HEK293 (cell line): ENCODE measurements at regions not wholly inside any gene's neighbourhood (a gene's known extent, or its start where the extent isn't known, plus 50 kb on each side); places are given as distances from the start of the nearest gene placed in this dataset.

Experiments used
- CTCF ChIA-PET: fragments of 350-600 bp; formaldehyde crosslinking; extraction: SDS; loops from one replicate; lab custom pipeline; 2021; ENCODE audit warnings: antibody characterized with exemption; lab: Yijun Ruan, JAX
- POLR2A ChIA-PET: fragments of 300-600 bp; formaldehyde crosslinking; extraction: SDS; loops from one replicate; lab custom pipeline; 2020; ENCODE audit warnings: antibody characterized with exemption, inconsistent platforms; lab: Yijun Ruan, JAX
- H3K27ac ChIP-seq: fragments of 200-500 bp; sonication (Bioruptor generic); 2 replicates; pipeline ENCODE4 v1.5.1; 2014; ENCODE audit warnings: low read depth, low read length, control low read depth, inconsistent platforms; ENCODE audit errors: extremely low read depth
- H3K36me3 ChIP-seq, 2 experiments: fragments of 200-500 bp in 1 of 2; sonication (Bioruptor generic) in 1 of 2; 1 replicate in 1 of 2; 2 replicates in 1 of 2; pipeline ENCODE4 v1.5.1; 2014 to 2017; ENCODE audit warnings: inconsistent platforms in 2 of 2, low read length in 2 of 2; ENCODE audit not compliant: control insufficient read depth in 2 of 2, insufficient read depth in 1 of 2
- H3K4me1 ChIP-seq: fragments of 200-500 bp; sonication (Bioruptor generic); 2 replicates; pipeline ENCODE4 v1.5.1; 2014; ENCODE audit warnings: mild to moderate bottlenecking, low read length, inconsistent platforms; ENCODE audit not compliant: control insufficient read depth, insufficient read depth
- H3K4me3 ChIP-seq: 2 replicates; pipeline ENCODE4 v1.5.1; 2011; ENCODE audit warnings: low read depth, mild to moderate bottlenecking, control low read depth, low read length, moderate library complexity
- H3K9me3 ChIP-seq: fragments of 200-500 bp; sonication (Bioruptor generic); 2 replicates; pipeline ENCODE4 v1.5.1; 2014; ENCODE audit warnings: low read depth, low read length, inconsistent platforms; ENCODE audit not compliant: control insufficient read depth, insufficient read depth
- AEBP2 ChIP-seq: fragments of 450-650 bp; formaldehyde crosslinking; IDR thresholded peaks from 2 replicates; pipeline ENCODE4 v1.5.1; 2016; ENCODE audit warnings: missing biosample characterization, missing genetic modification characterization, borderline replicate concordance
- KLF7 ChIP-seq: fragments of 450-650 bp; formaldehyde crosslinking; IDR thresholded peaks from 2 replicates; pipeline ENCODE4 v1.5.1; 2016; ENCODE audit warnings: missing biosample characterization, missing genetic modification characterization, borderline replicate concordance
- SCRT1 ChIP-seq: fragments of 450-650 bp; formaldehyde crosslinking; IDR thresholded peaks from 2 replicates; pipeline ENCODE4 v1.5.1; 2016; ENCODE audit warnings: missing biosample characterization, missing genetic modification characterization, borderline replicate concordance
- YY1 ChIP-seq: fragments of 450-650 bp; formaldehyde crosslinking; IDR thresholded peaks from 2 replicates; pipeline ENCODE4 v1.5.1; 2018; ENCODE audit warnings: missing biosample characterization, missing genetic modification characterization
- ZBTB1 ChIP-seq: fragments of 450-650 bp; formaldehyde crosslinking; IDR thresholded peaks from 2 replicates; pipeline ENCODE4 v1.5.1; 2016; ENCODE audit warnings: missing biosample characterization, missing genetic modification characterization
- ZBTB6 ChIP-seq: fragments of 450-650 bp; formaldehyde crosslinking; IDR thresholded peaks from 2 replicates; pipeline ENCODE4 v1.5.1; 2017; ENCODE audit warnings: missing biosample characterization, missing genetic modification characterization
- ZNF138 ChIP-seq: fragments of 450-650 bp; formaldehyde crosslinking; IDR thresholded peaks from 2 replicates; pipeline ENCODE4 v1.5.1; 2016; ENCODE audit warnings: missing biosample characterization, missing genetic modification characterization, borderline replicate concordance
- ZNF174 ChIP-seq: fragments of 450-650 bp; formaldehyde crosslinking; IDR thresholded peaks from 2 replicates; pipeline ENCODE4 v1.5.0; 2017; ENCODE audit warnings: missing biosample characterization, mild to moderate bottlenecking, missing genetic modification characterization
- ZNF211 ChIP-seq: fragments of 450-650 bp; formaldehyde crosslinking; IDR thresholded peaks from 2 replicates; pipeline ENCODE4 v1.5.1; 2016; ENCODE audit warnings: low read depth, missing biosample characterization, missing genetic modification characterization
- ZNF221 ChIP-seq: fragments of 450-650 bp; formaldehyde crosslinking; IDR thresholded peaks from 2 replicates; pipeline ENCODE4 v1.5.1; 2017; ENCODE audit warnings: missing biosample characterization, missing genetic modification characterization, borderline replicate concordance
- ZNF280C ChIP-seq: fragments of 450-650 bp; formaldehyde crosslinking; IDR thresholded peaks from 2 replicates; pipeline ENCODE4 v1.5.1; 2016; ENCODE audit warnings: missing biosample characterization, missing genetic modification characterization
- ZNF280D ChIP-seq: fragments of 450-650 bp; formaldehyde crosslinking; IDR thresholded peaks from 2 replicates; pipeline ENCODE4 v1.5.1; 2016; ENCODE audit warnings: missing biosample characterization, missing genetic modification characterization
- ZNF311 ChIP-seq: fragments of 450-650 bp; formaldehyde crosslinking; IDR thresholded peaks from 2 replicates; pipeline ENCODE4 v1.5.1; 2017; ENCODE audit warnings: missing biosample characterization, missing genetic modification characterization, borderline replicate concordance
- ZNF354C ChIP-seq: fragments of 450-650 bp; formaldehyde crosslinking; IDR thresholded peaks from 2 replicates; pipeline ENCODE4 v1.5.1; 2016; ENCODE audit warnings: missing biosample characterization, missing genetic modification characterization, low read depth, borderline replicate concordance
- ZNF394 ChIP-seq: fragments of 450-650 bp; formaldehyde crosslinking; IDR thresholded peaks from 2 replicates; pipeline ENCODE4 v1.5.1; 2016; ENCODE audit warnings: missing biosample characterization, missing genetic modification characterization, mild to moderate bottlenecking, moderate library complexity, borderline replicate concordance
- ZNF426 ChIP-seq: fragments of 450-650 bp; formaldehyde crosslinking; IDR thresholded peaks from 2 replicates; pipeline ENCODE4 v1.5.1; 2017; ENCODE audit warnings: missing biosample characterization, missing genetic modification characterization, mild to moderate bottlenecking, inconsistent platforms, moderate library complexity
- ZNF510 ChIP-seq: fragments of 450-650 bp; formaldehyde crosslinking; IDR thresholded peaks from 2 replicates; pipeline ENCODE4 v1.5.1; 2018; ENCODE audit warnings: mild to moderate bottlenecking, missing genetic modification characterization, missing biosample characterization; ENCODE audit not compliant: insufficient replicate concordance
- ZNF513 ChIP-seq: fragments of 450-650 bp; IDR thresholded peaks from 2 replicates; pipeline ENCODE4 v1.5.1; 2018; ENCODE audit warnings: missing biosample characterization, missing genetic modification characterization
- ZNF530 ChIP-seq: fragments of 450-650 bp; formaldehyde crosslinking; IDR thresholded peaks from 2 replicates; pipeline ENCODE4 v1.5.1; 2016; ENCODE audit warnings: low read depth, missing biosample characterization, missing genetic modification characterization
- ZNF571 ChIP-seq: fragments of 450-650 bp; formaldehyde crosslinking; IDR thresholded peaks from 2 replicates; pipeline ENCODE4 v1.5.0; 2017; ENCODE audit warnings: missing biosample characterization, missing genetic modification characterization
- ZNF701 ChIP-seq: fragments of 450-650 bp; formaldehyde crosslinking; IDR thresholded peaks from 2 replicates; pipeline ENCODE4 v1.5.1; 2016; ENCODE audit warnings: missing biosample characterization, missing genetic modification characterization
- ZNF843 ChIP-seq: fragments of 450-650 bp; formaldehyde crosslinking; IDR thresholded peaks from 2 replicates; pipeline ENCODE4 v1.5.1; 2016; ENCODE audit warnings: missing biosample characterization, missing genetic modification characterization

- Histone ChIP-seq H3K4me1 (no peaks in the 10 kb centered on the region), H3K4me3 (no peak overlapping the region), H3K9me3 (no peaks in the 10 kb centered on the region), H3K36me3 (no peaks in the 10 kb centered on the region), H3K27ac (no peak overlapping the region)
- ChIA-PET CTCF (no interaction called here), POLR2A (no interaction called here)
- no peak for TF ChIP-seq ZNF426
- TF ChIP-seq ZNF221 (tag by site-specific recombination) = no peak
- TF ChIP-seq ZNF354C (tag by site-specific recombination) = no peak
- no peak for TF ChIP-seq ZNF311 (tag by site-specific recombination)
- no peak for TF ChIP-seq ZNF280D (tag by site-specific recombination)
- TF ChIP-seq AEBP2 (tag by site-specific recombination) = no peak
- no peak for TF ChIP-seq YY1 (tag by site-specific recombination)
- TF ChIP-seq ZNF280C (tag by site-specific recombination) = no peak
- TF ChIP-seq KLF7 = no peak
- TF ChIP-seq ZNF211 = no peak
- no peak for TF ChIP-seq ZNF513 (tag by site-specific recombination)
- no peak for TF ChIP-seq ZNF174
- no peak for TF ChIP-seq ZNF701
- TF ChIP-seq ZBTB6 = no peak
- TF ChIP-seq ZNF843 (tag by site-specific recombination) = no peak
Observed at GRCh38 chr13:85303630-85304029, 495.6 kb downstream of the SLITRK6 start.

- H3K9me3 ChIP-seq = no peaks in the 10 kb centered on the region
- H3K36me3 ChIP-seq = no peaks in the 10 kb centered on the region
- H3K27ac ChIP-seq = no peak overlapping the region
- H3K4me3 ChIP-seq = no peak overlapping the region
- H3K4me1 ChIP-seq = no peaks in the 10 kb centered on the region
- POLR2A ChIA-PET = no interaction called here
- CTCF ChIA-PET = interaction anchor here (0.7 kb wide), 1 partner anchor 145 kb away, joined by 4 read pairs; no protein-coding TSS in a partner anchor
- TF ChIP-seq ZNF530 (tag by site-specific recombination) = no peak
- no peak for TF ChIP-seq ZBTB1 (tag by site-specific recombination)
- no peak for TF ChIP-seq ZNF138
- TF ChIP-seq ZNF394 (tag by site-specific recombination) = no peak
- TF ChIP-seq SCRT1 (tag by site-specific recombination) = no peak
- no peak for TF ChIP-seq ZNF510 (tag by site-specific recombination)
- TF ChIP-seq ZNF571 (tag by site-specific recombination) = no peak
- TF ChIP-seq, all 188 proteins: peak for 0
Observed at GRCh38 chr13:85298387-85298924, 500.8 kb downstream of the SLITRK6 start.
